ENCODE measurements at regions not wholly inside any gene's neighbourhood (a gene's known extent, or its start where the extent isn't known, plus 50 kb on each side); places are given as distances from the start of the nearest gene placed in this dataset.

DNA sequence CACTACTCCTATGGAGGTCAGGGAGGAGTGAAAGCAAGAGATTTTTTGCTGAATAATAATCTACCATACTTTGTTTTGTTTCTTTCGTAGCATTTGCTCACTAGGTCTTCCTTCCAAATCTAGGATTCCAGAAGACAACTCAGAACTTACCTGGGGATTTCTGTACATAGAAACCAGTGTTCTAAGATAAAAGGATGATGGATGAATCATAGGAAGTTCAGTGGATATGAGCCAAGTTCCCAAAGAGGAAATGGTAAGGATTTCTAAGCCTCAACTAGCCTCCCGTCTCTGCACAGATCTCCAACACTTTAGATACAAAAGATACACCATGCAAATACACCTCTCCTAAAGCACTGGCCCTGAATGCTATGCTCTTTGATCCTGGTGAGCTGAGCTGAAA is 283.9 kb downstream of the TAFA4 start:
- no peak for TF ChIP-seq EZH2phosphoT487 (IDR thresholded peaks at IDR 0.05; ENCODE audit: borderline replicate concordance, low read depth, low read length)
- TF ChIP-seq, protein P1, sequence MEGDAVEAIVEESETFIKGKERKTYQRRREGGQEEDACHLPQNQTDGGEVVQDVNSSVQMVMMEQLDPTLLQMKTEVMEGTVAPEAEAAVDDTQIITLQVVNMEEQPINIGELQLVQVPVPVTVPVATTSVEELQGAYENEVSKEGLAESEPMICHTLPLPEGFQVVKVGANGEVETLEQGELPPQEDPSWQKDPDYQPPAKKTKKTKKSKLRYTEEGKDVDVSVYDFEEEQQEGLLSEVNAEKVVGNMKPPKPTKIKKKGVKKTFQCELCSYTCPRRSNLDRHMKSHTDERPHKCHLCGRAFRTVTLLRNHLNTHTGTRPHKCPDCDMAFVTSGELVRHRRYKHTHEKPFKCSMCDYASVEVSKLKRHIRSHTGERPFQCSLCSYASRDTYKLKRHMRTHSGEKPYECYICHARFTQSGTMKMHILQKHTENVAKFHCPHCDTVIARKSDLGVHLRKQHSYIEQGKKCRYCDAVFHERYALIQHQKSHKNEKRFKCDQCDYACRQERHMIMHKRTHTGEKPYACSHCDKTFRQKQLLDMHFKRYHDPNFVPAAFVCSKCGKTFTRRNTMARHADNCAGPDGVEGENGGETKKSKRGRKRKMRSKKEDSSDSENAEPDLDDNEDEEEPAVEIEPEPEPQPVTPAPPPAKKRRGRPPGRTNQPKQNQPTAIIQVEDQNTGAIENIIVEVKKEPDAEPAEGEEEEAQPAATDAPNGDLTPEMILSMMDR (conservative IDR thresholded peaks at IDR 0.05; ENCODE audit: low read length): no peak
- ChIA-PET POLR2A (no interaction called here), CTCF (ENCODE audit: unreplicated experiment) (no interaction called here)
- Histone ChIP-seq H3K9me3 (ENCODE audit: low read length) (no peaks in the 10 kb centered on the region), H3K79me2 (ENCODE audit: insufficient read depth, low read depth, low read length) (no peaks in the 10 kb centered on the region), H3K4me1 (ENCODE audit: insufficient read depth, low read length, poor library complexity, severe bottlenecking) (no peaks in the 10 kb centered on the region), H3K9me2 (ENCODE audit: insufficient read depth, low read length) (no peaks in the 10 kb centered on the region; the same call in 1 of the 2 replicates), H3K4me3 (ENCODE audit: low read depth, low read length, poor library complexity, severe bottlenecking) (no peak overlapping the region), H2AFZ (ENCODE audit: low read length) (no peak overlapping the region), H4K20me1 (ENCODE audit: insufficient read depth, low read length) (no peaks in the 10 kb centered on the region), H3K4me2 (ENCODE audit: low read length) (no peak overlapping the region), H3K27ac (ENCODE audit: low read depth, low read length, poor library complexity, severe bottlenecking) (no peak overlapping the region), H3K36me3 (ENCODE audit: insufficient read depth, low read length) (no peaks in the 10 kb centered on the region)
- intact Hi-C loops (cut with micrococcal nuclease; ENCODE audit: unreplicated experiment): no loop called here
- no TSS peak for BruUV-seq (replicated peaks)
- DNase-seq (ENCODE audit: low spot score): no peak

GRCh38 chr3:68631850-68632545 is 300.3 kb downstream of the TAFA4 start:
- Histone ChIP-seq H2AFZ (ENCODE audit: low read length) (no peak overlapping the region), H3K4me2 (ENCODE audit: low read length) (no peak overlapping the region), H4K20me1 (ENCODE audit: insufficient read depth, low read length) (no peaks in the 10 kb centered on the region), H3K4me1 (ENCODE audit: insufficient read depth, low read length, poor library complexity, severe bottlenecking) (no peaks in the 10 kb centered on the region), H3K9me3 (ENCODE audit: low read length) (no peaks in the 10 kb centered on the region), H3K9me2 (ENCODE audit: insufficient read depth, low read length) (no peaks in the 10 kb centered on the region), H3K27ac (ENCODE audit: low read depth, low read length, poor library complexity, severe bottlenecking) (no peak overlapping the region), H3K4me3 (ENCODE audit: low read depth, low read length, poor library complexity, severe bottlenecking) (no peak overlapping the region), H3K79me2 (ENCODE audit: insufficient read depth, low read depth, low read length) (no peaks in the 10 kb centered on the region), H3K36me3 (ENCODE audit: insufficient read depth, low read length) (no peaks in the 10 kb centered on the region)
- no peak for TF ChIP-seq EZH2phosphoT487 (IDR thresholded peaks at IDR 0.05; ENCODE audit: borderline replicate concordance, low read depth, low read length)
- CTCF ChIA-PET (ENCODE audit: unreplicated experiment): no interaction called here
- BruUV-seq (replicated peaks): no TSS peak
- intact Hi-C loops (cut with micrococcal nuclease; ENCODE audit: unreplicated experiment): no loop called here
- no peak for DNase-seq (ENCODE audit: low spot score)
- POLR2A ChIA-PET: no interaction called here

- CTCF ChIA-PET (ENCODE audit: unreplicated experiment): no interaction called here
- intact Hi-C loops (cut with micrococcal nuclease; ENCODE audit: unreplicated experiment): no loop called here
- no peak overlapping the region for H3K4me2 ChIP-seq (ENCODE audit: low read length)
Observed at GRCh38 chr3:68620211-68620610, 312.1 kb downstream of the TAFA4 start.

More at GRCh38 chr3:68620211-68620610, 312.1 kb downstream of the TAFA4 start:
- Histone ChIP-seq H3K79me2 (ENCODE audit: insufficient read depth, low read depth, low read length) (no peaks in the 10 kb centered on the region), H3K4me1 (ENCODE audit: insufficient read depth, low read length, poor library complexity, severe bottlenecking) (no peaks in the 10 kb centered on the region), H3K27ac (ENCODE audit: low read depth, low read length, poor library complexity, severe bottlenecking) (no peak overlapping the region), H3K9me3 (ENCODE audit: low read length) (no peaks in the 10 kb centered on the region), H3K36me3 (ENCODE audit: insufficient read depth, low read length) (no peaks in the 10 kb centered on the region), H3K4me3 (ENCODE audit: low read depth, low read length, poor library complexity, severe bottlenecking) (no peak overlapping the region), H4K20me1 (ENCODE audit: insufficient read depth, low read length) (no peaks in the 10 kb centered on the region), H3K9me2 (ENCODE audit: insufficient read depth, low read length) (no peaks in the 10 kb centered on the region), H2AFZ (ENCODE audit: low read length) (no peak overlapping the region)
- TF ChIP-seq, protein P1 (conservative IDR thresholded peaks at IDR 0.05; ENCODE audit: low read length): no peak
- TF ChIP-seq EZH2phosphoT487 (IDR thresholded peaks at IDR 0.05; ENCODE audit: borderline replicate concordance, low read depth, low read length): no peak
- POLR2A ChIA-PET: no interaction called here
- no TSS peak for BruUV-seq (replicated peaks)
- no peak for DNase-seq (ENCODE audit: low spot score)
